HUES48 (cell line): ENCODE measurements at regions not wholly inside any gene's neighbourhood (a gene's known extent, or its start where the extent isn't known, plus 50 kb on each side); places are given as distances from the start of the nearest gene placed in this dataset.

Experiments used
- H3K27ac ChIP-seq: one replicate; pipeline ENCODE4 v1.7.0; 2013; ENCODE audit warnings: low read depth, low read length, inconsistent platforms
- H3K27me3 ChIP-seq: 2 replicates; pipeline ENCODE4 v1.6.1; 2013; ENCODE audit warnings: mild to moderate bottlenecking, low read length; ENCODE audit not compliant: control insufficient read depth, insufficient read depth
- H3K36me3 ChIP-seq: 2 replicates; pipeline ENCODE4 v1.6.1; 2013; ENCODE audit warnings: low read length; ENCODE audit not compliant: control insufficient read depth, insufficient read depth
- H3K4me1 ChIP-seq: 2 replicates; pipeline ENCODE4 v1.6.1; 2013; ENCODE audit warnings: mild to moderate bottlenecking, low read length; ENCODE audit not compliant: control insufficient read depth, insufficient read depth
- H3K4me3 ChIP-seq: 2 replicates; pipeline ENCODE4 v1.5.1; 2013; ENCODE audit warnings: mild to moderate bottlenecking, low read depth, low read length
- H3K9ac ChIP-seq: 2 replicates; pipeline ENCODE4 v1.6.1; 2013; ENCODE audit warnings: mild to moderate bottlenecking, low read depth, low read length, moderate library complexity
- H3K9me3 ChIP-seq: 2 replicates; pipeline ENCODE4 v1.6.1; 2013; ENCODE audit warnings: low read length; ENCODE audit not compliant: control insufficient read depth, insufficient read depth

- H3K27me3 ChIP-seq, result no peaks in the 10 kb centered on the region
- H3K9ac ChIP-seq, result no peak overlapping the region
- H3K9me3 ChIP-seq, result no peaks in the 10 kb centered on the region
- no peak overlapping the region for H3K4me3 ChIP-seq
- H3K36me3 ChIP-seq, result no peaks in the 10 kb centered on the region
- no peak overlapping the region for H3K27ac ChIP-seq
- peaks cover 10% of the 10 kb centered on the region for H3K4me1 ChIP-seq
Measured at GRCh38 chr13:107743983-107744382, 471.4 kb downstream of the LIG4 start.

- Histone ChIP-seq H3K27ac (no peak overlapping the region), H3K27me3 (no peaks in the 10 kb centered on the region), H3K4me3 (no peak overlapping the region), H3K9ac (no peak overlapping the region), H3K4me1 (peaks cover 10% of the 10 kb centered on the region), H3K36me3 (no peaks in the 10 kb centered on the region), H3K9me3 (no peaks in the 10 kb centered on the region)
Measured at GRCh38 chr13:107743526-107743925, 471.8 kb downstream of the LIG4 start.

DNA sequence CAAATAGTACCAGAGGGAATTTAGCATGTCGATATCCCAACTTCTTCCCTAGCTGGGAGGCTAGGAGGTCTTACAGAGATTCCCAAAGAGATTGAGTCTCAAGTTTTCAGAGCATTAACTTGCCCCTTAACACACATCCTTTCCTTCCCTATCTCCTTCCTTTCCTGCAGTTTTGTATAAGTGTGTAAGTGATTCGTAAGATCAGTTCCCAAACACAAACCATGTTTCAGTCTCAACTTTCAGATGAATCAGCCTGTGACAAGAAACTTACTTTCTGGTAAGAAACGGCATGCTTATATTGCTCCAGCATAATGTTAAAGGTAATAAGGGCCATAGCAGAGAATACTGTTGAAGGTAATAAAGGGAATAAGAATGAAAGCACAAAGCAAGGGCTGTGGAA is 472.2 kb downstream of the LIG4 start:
- no peak overlapping the region for H3K27ac ChIP-seq
- no peaks in the 10 kb centered on the region for H3K36me3 ChIP-seq
- H3K27me3 ChIP-seq, result no peaks in the 10 kb centered on the region
- no peak overlapping the region for H3K9ac ChIP-seq
- no peak overlapping the region for H3K4me3 ChIP-seq
- H3K4me1 ChIP-seq, result peaks cover 10% of the 10 kb centered on the region
- H3K9me3 ChIP-seq, result no peaks in the 10 kb centered on the region

- Histone ChIP-seq H3K27me3 (no peaks in the 10 kb centered on the region), H3K27ac (no peak overlapping the region), H3K36me3 (no peaks in the 10 kb centered on the region), H3K9me3 (no peaks in the 10 kb centered on the region), H3K4me1 (peaks cover 10% of the 10 kb centered on the region), H3K9ac (no peak overlapping the region), H3K4me3 (no peak overlapping the region)
Measured at GRCh38 chr13:107742544-107742943, 472.8 kb downstream of the LIG4 start.

- Histone ChIP-seq H3K9ac (no peak overlapping the region), H3K4me3 (no peak overlapping the region), H3K27ac (no peak overlapping the region), H3K36me3 (no peaks in the 10 kb centered on the region), H3K4me1 (peaks cover 9% of the 10 kb centered on the region), H3K27me3 (no peaks in the 10 kb centered on the region), H3K9me3 (no peaks in the 10 kb centered on the region)
Measured at GRCh38 chr13:107738004-107738403, 477.3 kb downstream of the LIG4 start.

DNA sequence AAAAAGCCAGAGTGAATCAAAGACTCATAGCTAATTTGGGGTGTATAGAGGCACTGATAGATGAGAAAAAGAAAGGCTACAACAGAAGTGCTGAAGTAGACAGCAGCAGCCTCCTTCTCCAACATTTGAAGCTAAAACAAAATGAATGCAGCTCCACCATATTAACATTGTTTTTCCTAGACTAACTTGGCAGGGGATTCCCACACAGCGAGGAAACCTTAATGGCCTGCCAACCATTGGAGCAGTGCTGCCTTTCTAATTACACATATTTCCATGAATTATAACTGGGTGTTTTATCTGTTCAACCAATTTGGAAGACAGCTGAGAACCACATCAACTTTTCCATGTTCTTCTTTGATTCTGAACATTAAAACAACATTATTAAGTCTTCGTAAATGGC is 478.6 kb downstream of the LIG4 start:
- Histone ChIP-seq H3K9me3 (no peaks in the 10 kb centered on the region), H3K4me3 (no peak overlapping the region), H3K27me3 (no peaks in the 10 kb centered on the region), H3K9ac (no peak overlapping the region), H3K4me1 (peaks cover 9% of the 10 kb centered on the region), H3K27ac (no peak overlapping the region), H3K36me3 (no peaks in the 10 kb centered on the region)

- Histone ChIP-seq H3K27me3 (no peaks in the 10 kb centered on the region), H3K9me3 (no peaks in the 10 kb centered on the region), H3K4me3 (no peak overlapping the region), H3K9ac (no peak overlapping the region), H3K4me1 (peaks cover 9% of the 10 kb centered on the region), H3K36me3 (no peaks in the 10 kb centered on the region), H3K27ac (no peak overlapping the region)
Measured at GRCh38 chr13:107736170-107736569, 479.2 kb downstream of the LIG4 start.

- Histone ChIP-seq H3K9me3 (no peaks in the 10 kb centered on the region), H3K27ac (no peak overlapping the region), H3K36me3 (no peaks in the 10 kb centered on the region), H3K27me3 (no peaks in the 10 kb centered on the region), H3K4me1 (peaks cover 9% of the 10 kb centered on the region), H3K9ac (no peak overlapping the region), H3K4me3 (no peak overlapping the region)
Measured at GRCh38 chr13:107734891-107735625, 480.3 kb downstream of the LIG4 start.

DNA sequence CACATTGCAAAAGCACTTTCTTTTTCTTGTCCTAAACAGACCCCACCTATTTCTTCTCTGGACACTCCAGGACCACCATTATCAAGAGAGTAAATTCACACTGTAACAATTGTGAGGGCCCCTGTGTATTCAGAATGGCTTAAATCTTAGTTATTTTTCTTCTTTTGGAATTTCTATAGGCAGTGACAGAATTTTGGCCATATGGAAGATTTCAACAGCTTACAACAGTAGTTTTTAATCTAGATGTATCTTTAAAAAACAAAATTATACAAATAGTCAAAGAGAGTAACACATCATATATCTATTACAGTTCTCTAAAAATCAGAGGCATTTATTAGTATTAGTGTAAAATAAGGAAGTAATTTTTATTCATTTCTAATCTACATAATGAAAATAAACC is 482.1 kb downstream of the LIG4 start:
- H3K36me3 ChIP-seq, result no peaks in the 10 kb centered on the region
- H3K4me3 ChIP-seq, result no peak overlapping the region
- no peak overlapping the region for H3K9ac ChIP-seq
- H3K27ac ChIP-seq, result no peak overlapping the region
- H3K4me1 ChIP-seq, result peaks cover 9% of the 10 kb centered on the region
- no peaks in the 10 kb centered on the region for H3K9me3 ChIP-seq
- no peaks in the 10 kb centered on the region for H3K27me3 ChIP-seq

DNA sequence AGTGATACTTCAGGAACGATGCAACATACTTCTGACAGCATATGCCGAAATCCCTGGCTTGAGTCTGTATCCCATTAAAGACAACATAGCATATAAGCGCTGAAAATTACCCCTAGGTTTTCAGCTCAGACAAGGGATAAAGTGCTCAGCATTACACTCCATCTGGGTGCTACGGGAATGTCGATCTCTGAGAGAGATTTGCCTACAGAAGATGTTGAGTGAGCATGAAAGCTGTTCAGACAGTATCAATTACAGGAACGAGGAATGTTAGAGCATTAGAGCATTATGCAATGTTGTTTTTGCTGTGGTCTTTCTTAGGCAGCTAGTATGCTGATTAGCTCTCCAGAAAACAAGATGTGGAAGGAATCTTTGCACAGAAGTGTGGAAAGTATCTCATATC is 484.5 kb downstream of the LIG4 start:
- H3K4me3 ChIP-seq, result no peak overlapping the region
- H3K9ac ChIP-seq, result no peak overlapping the region
- no peaks in the 10 kb centered on the region; the same call in 1 of the 2 replicates for H3K4me1 ChIP-seq
- no peak overlapping the region for H3K27ac ChIP-seq
- H3K9me3 ChIP-seq, result no peaks in the 10 kb centered on the region
- no peaks in the 10 kb centered on the region for H3K36me3 ChIP-seq
- no peaks in the 10 kb centered on the region for H3K27me3 ChIP-seq

DNA sequence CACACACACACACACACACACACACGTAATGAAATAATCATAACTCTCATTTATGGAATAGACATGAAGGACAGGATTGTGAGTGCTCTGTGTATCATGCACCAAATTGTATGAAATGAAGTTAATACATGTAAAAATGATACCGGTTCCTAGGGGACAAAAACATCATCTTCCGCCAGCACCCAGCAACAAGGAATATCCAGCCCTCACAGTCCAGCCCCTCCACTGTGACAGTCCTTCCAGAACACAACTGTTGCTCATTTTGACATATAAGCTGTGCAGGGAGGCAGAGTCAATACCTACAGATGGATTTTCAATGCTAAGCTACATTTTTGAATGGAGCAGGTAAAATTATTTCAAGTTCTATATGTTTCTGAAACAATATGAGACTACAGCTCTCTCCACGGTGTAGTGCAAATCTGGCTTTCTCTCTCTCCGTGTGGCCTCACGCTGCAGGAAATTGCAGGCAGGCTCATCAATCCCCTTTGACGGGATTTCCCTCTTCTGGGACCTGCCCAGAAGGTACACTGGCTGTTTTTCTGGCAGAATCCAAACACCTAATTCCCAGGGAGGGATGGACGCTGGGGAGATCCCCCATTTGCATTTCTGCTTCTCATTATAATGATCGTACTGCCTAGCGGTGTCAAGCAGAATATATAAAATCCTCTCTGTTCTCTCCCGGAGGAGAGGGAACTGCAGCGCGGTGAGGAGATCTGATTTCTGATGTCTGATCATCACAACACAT is 494.0 kb downstream of the LIG4 start:
- Histone ChIP-seq H3K4me1 (no peaks in the 10 kb centered on the region; the same call in 1 of the 2 replicates), H3K9me3 (no peaks in the 10 kb centered on the region), H3K27ac (no peak overlapping the region), H3K27me3 (no peaks in the 10 kb centered on the region), H3K36me3 (no peaks in the 10 kb centered on the region), H3K4me3 (no peak overlapping the region), H3K9ac (no peak overlapping the region)
